Fibroblast of pulmonary artery (primary cell): ENCODE measurements at regions not wholly inside any gene's neighbourhood (a gene's known extent, or its start where the extent isn't known, plus 50 kb on each side); places are given as distances from the start of the nearest gene placed in this dataset.

Experiments
- DNase-seq: peaks from one replicate; pipeline ENCODE4 v3.0.0-alpha.2; 2010; ENCODE audit warnings: low read depth
- H3K4me3 ChIP-seq: replicated peaks from 2 replicates; pipeline ENCODE4 v1.5.1; 2011; ENCODE audit warnings: low read depth, mild to moderate bottlenecking, control low read depth, low read length, moderate library complexity
- TF ChIP-seq, protein P1 (sequence below): IDR thresholded peaks from 2 replicates; pipeline ENCODE4 v1.5.1; 2011; ENCODE audit warnings: mild to moderate bottlenecking, control low read depth, low read length, inconsistent platforms; ENCODE audit errors: missing control alignments

- TF ChIP-seq, protein P1, sequence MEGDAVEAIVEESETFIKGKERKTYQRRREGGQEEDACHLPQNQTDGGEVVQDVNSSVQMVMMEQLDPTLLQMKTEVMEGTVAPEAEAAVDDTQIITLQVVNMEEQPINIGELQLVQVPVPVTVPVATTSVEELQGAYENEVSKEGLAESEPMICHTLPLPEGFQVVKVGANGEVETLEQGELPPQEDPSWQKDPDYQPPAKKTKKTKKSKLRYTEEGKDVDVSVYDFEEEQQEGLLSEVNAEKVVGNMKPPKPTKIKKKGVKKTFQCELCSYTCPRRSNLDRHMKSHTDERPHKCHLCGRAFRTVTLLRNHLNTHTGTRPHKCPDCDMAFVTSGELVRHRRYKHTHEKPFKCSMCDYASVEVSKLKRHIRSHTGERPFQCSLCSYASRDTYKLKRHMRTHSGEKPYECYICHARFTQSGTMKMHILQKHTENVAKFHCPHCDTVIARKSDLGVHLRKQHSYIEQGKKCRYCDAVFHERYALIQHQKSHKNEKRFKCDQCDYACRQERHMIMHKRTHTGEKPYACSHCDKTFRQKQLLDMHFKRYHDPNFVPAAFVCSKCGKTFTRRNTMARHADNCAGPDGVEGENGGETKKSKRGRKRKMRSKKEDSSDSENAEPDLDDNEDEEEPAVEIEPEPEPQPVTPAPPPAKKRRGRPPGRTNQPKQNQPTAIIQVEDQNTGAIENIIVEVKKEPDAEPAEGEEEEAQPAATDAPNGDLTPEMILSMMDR: no peak
- DNase-seq: no peak
- no peak overlapping the region for H3K4me3 ChIP-seq
Measured at GRCh38 chr18:10060841-10061240, 147.0 kb downstream of the VAPA start.

DNA sequence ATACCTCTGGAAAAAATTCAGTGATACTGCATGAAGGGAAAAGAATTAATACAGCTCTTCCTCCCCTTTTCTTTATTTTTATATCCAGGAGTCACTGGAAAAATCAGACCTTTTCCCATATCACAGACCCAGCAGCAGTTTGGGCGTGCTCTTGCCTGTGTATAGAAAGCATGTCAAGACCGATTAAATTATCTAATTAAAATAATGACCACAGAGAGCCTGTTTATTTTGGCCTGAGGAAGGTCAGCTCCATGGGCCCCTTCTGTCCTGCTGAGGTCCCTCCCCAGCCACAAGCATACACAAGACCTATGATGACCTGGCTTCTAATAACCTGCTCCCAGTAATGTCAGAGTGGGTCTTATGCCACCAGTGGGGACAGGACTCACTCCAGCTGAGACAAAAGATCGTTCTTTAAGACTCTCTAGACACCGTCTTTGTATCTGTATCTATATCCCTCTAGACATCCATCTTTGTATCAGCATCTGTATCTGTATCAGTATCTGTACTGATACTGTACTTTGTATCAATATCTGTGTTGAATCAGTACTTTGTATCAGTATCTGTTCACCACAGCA lies 147.8 kb downstream of the VAPA start:
- TF ChIP-seq, protein P1: no peak
- H3K4me3 ChIP-seq: no peak overlapping the region
- DNase-seq: no peak

DNA sequence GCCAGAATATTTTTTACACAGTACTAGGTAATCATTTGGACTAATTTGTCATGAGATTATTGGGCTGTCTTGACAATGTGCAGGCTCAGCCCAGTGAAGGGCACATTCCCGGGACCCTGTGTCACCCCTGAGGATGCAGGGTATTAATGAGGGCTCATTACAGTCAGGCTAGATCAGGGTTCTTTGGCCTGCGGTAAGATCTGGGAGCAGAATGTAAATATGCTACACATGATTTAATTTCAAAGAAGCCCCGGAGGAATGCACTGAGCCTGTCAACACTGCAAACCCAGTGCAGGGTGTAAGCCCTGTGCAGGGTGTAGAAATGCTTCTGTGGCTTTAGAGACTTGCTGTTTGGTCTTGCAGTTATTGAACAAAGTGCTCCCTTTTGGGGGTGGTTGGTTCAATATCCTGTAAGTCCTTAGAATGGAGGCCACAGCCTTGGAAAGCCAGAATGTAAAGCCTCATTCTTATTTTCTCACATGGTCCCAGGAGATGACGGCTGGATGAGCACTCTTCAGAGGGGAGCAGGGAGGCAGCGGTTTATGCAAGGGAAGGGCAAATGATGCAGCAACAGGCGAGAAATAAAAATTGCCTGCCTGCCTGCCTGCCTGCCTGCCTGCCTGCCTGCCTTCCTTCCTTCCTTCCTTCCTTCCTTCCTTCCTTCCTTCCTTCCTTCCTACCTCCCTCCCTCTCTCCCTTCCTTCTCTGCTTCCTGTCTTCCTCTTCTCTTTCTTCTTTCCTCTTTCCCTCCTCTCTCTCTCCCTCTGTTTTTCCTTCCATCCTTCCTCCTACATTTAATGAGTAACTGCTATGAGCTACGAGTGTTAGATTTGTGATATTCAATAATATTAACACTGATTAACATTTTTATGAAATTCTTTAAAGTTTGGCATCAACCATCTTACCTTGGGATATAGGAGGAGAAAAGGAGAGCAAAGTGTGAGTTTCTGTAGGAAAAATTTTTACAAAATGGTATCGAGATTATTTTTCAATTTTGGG lies 148.8 kb downstream of the VAPA start:
- TF ChIP-seq, protein P1: no peak
- peak; percentile 4 for DNase-seq
- no peak overlapping the region for H3K4me3 ChIP-seq

DNA sequence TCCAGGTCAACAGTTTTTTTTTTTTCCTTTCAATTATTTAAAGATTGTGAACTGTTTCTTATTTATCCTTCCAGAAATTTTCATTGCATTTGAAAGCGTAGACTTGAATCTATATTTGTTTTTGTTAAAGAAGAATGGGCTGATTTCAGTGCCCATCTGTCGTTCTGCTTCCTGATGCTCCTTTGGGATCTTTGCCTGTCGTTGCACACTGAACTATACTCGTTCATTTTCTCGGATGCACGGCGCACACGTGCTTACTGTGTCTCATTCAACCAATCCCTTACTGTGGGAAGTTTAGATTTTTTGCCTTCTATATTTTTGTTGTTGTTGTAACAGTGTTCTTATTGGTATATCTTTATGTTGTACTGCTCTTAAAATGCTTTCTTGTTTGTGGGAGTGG lies 149.7 kb downstream of the VAPA start:
- H3K4me3 ChIP-seq: no peak overlapping the region
- no peak for DNase-seq
- TF ChIP-seq, protein P1: no peak

- TF ChIP-seq, protein P1: no peak
- H3K4me3 ChIP-seq: no peak overlapping the region
- DNase-seq: no peak
Measured at GRCh38 chr18:10064267-10064666, 150.5 kb downstream of the VAPA start.

DNA sequence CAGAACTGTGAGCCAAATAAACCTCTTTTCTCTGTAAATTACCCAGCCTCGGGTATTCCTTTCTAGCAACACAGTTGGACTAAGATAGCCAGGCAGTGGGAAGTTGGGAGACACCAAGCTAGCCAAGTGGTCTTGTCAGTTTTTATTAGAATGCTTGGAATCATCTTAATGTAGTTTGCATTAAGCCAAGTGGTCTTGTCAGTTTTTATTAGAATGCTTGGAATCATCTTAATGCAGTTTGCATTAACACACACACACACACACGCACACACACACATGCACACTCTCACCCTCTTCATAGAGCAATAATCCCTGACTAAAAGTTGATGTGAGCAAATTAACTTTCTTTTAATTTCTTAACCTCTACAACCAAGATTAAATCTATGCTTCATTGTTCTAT lies 151.5 kb downstream of the VAPA start:
- no peak for DNase-seq
- no peak overlapping the region for H3K4me3 ChIP-seq
- TF ChIP-seq, protein P1: no peak
